Smooth muscle cell (in vitro differentiated cells): ENCODE measurements at regions not wholly inside any gene's neighbourhood (a gene's known extent, or its start where the extent isn't known, plus 50 kb on each side); places are given as distances from the start of the nearest gene placed in this dataset.

Experiments used
- DNase-seq: peaks from one replicate; lab custom pipeline; 2025; ENCODE audit not compliant: unreplicated experiment; lab: John Stamatoyannopoulos, UW
- H2AFZ ChIP-seq: fragments of 200-600 bp; sonication (generic); 2 replicates; pipeline ENCODE4 v1.6.0; 2016; ENCODE audit warnings: antibody characterized with exemption, low read depth, mild to moderate bottlenecking
- H3F3A ChIP-seq: fragments of 200-600 bp; sonication (generic); 2 replicates; pipeline ENCODE4 v1.6.0; 2017; ENCODE audit warnings: antibody characterized with exemption, low read depth
- H3K27ac ChIP-seq: fragments of 200-600 bp; sonication (generic); 2 replicates; pipeline ENCODE4 v1.5.1; 2016; ENCODE audit warnings: low read depth, mild to moderate bottlenecking
- H3K27me3 ChIP-seq: fragments of 200-600 bp; sonication (generic); 2 replicates; pipeline ENCODE4 v1.6.1; 2016; ENCODE audit warnings: low read depth, mild to moderate bottlenecking
- H3K36me3 ChIP-seq: fragments of 200-600 bp; sonication (generic); 2 replicates; pipeline ENCODE4 v1.5.1; 2016; ENCODE audit warnings: low read depth
- H3K4me1 ChIP-seq: fragments of 200-600 bp; sonication (generic); 2 replicates; pipeline ENCODE4 v1.5.1; 2016; ENCODE audit warnings: low read depth
- H3K4me2 ChIP-seq: fragments of 200-600 bp; sonication (generic); 2 replicates; pipeline ENCODE4 v1.6.0; 2016; ENCODE audit warnings: mild to moderate bottlenecking
- H3K4me3 ChIP-seq: fragments of 200-600 bp; sonication (generic); 2 replicates; pipeline ENCODE4 v1.5.1; 2016; ENCODE audit warnings: mild to moderate bottlenecking
- H3K79me2 ChIP-seq: fragments of 200-600 bp; sonication (generic); 2 replicates; pipeline ENCODE4 v1.6.0; 2016; ENCODE audit warnings: low read depth, mild to moderate bottlenecking
- H3K9ac ChIP-seq: fragments of 200-600 bp; sonication (generic); 2 replicates; pipeline ENCODE4 v1.6.0; 2016; ENCODE audit warnings: low read depth
- H3K9me3 ChIP-seq: fragments of 200-600 bp; sonication (generic); replicated peaks from 2 replicates; pipeline ENCODE4 v1.5.1; 2016; ENCODE audit warnings: low read depth
- H4K20me1 ChIP-seq: fragments of 200-600 bp; sonication (generic); 2 replicates; pipeline ENCODE4 v1.6.0; 2016; ENCODE audit warnings: low read depth
- CTCF ChIP-seq: fragments of 200-600 bp; sonication (generic); IDR thresholded peaks from 2 replicates; pipeline ENCODE4 v1.5.1; 2017; ENCODE audit warnings: borderline replicate concordance, mild to moderate bottlenecking, antibody characterized with exemption; ENCODE audit not compliant: insufficient read depth, poor library complexity, severe bottlenecking
- WGBS: methylation state at CpG from one replicate; pipeline ENCODE4 v1.1.7; 2016; ENCODE audit warnings: low lambda C conversion rate; 5-methylcytosine and 5-hydroxymethylcytosine counted together

- H2AFZ ChIP-seq, result no peak overlapping the region
- WGBS, result 89% methylated on average over 5 of the region's 5 CpGs
- no peaks in the 10 kb centered on the region for H3K27me3 ChIP-seq
- H3K79me2 ChIP-seq, result no peaks in the 10 kb centered on the region
- no peaks in the 10 kb centered on the region for H3K4me1 ChIP-seq
- DNase-seq, result no peak
- no peaks in the 10 kb centered on the region for H3F3A ChIP-seq
- no peak overlapping the region for H3K4me3 ChIP-seq
- no peaks in the 10 kb centered on the region for H4K20me1 ChIP-seq
- H3K4me2 ChIP-seq, result no peak overlapping the region
- no peak overlapping the region for H3K9ac ChIP-seq
- no peaks in the 10 kb centered on the region for H3K9me3 ChIP-seq
- no peaks in the 10 kb centered on the region for H3K36me3 ChIP-seq
- no peak for TF ChIP-seq CTCF
- no peak overlapping the region for H3K27ac ChIP-seq
Observed at GRCh38 chr3:165635791-165636683, 201.2 kb downstream of the BCHE start.

GRCh38 chr3:165624761-165625160 lies 212.5 kb downstream of the BCHE start:
- Histone ChIP-seq H3K4me3 (no peak overlapping the region), H3F3A (no peaks in the 10 kb centered on the region), H3K27me3 (no peaks in the 10 kb centered on the region), H4K20me1 (no peaks in the 10 kb centered on the region), H3K27ac (no peak overlapping the region), H3K4me1 (no peaks in the 10 kb centered on the region), H2AFZ (no peak overlapping the region), H3K4me2 (no peak overlapping the region), H3K79me2 (no peaks in the 10 kb centered on the region), H3K9ac (no peak overlapping the region), H3K36me3 (no peaks in the 10 kb centered on the region), H3K9me3 (no peaks in the 10 kb centered on the region)
- 66% methylated on average over 3 of the region's 3 CpGs for WGBS
- DNase-seq, result no peak
- peak; percentile 7 for TF ChIP-seq CTCF

- Histone ChIP-seq H2AFZ (no peak overlapping the region), H3K4me3 (no peak overlapping the region), H4K20me1 (no peaks in the 10 kb centered on the region), H3K79me2 (no peaks in the 10 kb centered on the region), H3K9ac (no peak overlapping the region), H3K4me1 (no peaks in the 10 kb centered on the region), H3K27me3 (no peaks in the 10 kb centered on the region), H3K27ac (no peak overlapping the region), H3K36me3 (no peaks in the 10 kb centered on the region), H3F3A (no peaks in the 10 kb centered on the region), H3K4me2 (no peak overlapping the region), H3K9me3 (no peaks in the 10 kb centered on the region)
- no peak for DNase-seq
- 100% methylated on average over 2 of the region's 2 CpGs for WGBS
- no peak for TF ChIP-seq CTCF
Observed at GRCh38 chr3:165622356-165622755, 214.9 kb downstream of the BCHE start.

DNA sequence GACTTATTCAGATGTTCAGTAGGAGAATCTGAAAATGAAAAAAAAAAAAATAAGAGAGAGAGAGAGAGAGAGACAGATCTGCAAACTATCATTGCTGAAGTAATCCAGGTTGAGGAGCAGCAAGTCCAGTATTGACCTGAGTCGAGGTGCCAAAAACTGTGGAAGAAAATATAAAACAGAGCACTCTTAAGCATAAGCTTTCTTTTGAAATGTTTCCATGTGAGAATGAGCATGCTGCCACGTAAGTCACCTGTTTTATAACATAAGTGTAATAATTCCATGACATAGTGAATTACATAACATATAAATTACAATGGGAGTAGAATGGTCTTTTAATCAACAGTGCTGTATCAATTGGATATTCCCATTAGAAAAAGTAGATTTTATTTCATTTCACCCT lies 218.2 kb downstream of the BCHE start:
- WGBS, result 95% methylated on average over 2 of the region's 2 CpGs
- H3K9ac ChIP-seq, result no peak overlapping the region
- H3F3A ChIP-seq, result no peaks in the 10 kb centered on the region
- TF ChIP-seq CTCF, result no peak
- H3K9me3 ChIP-seq, result no peaks in the 10 kb centered on the region
- H3K4me1 ChIP-seq, result no peaks in the 10 kb centered on the region
- H3K4me2 ChIP-seq, result no peak overlapping the region
- H2AFZ ChIP-seq, result no peak overlapping the region
- H3K79me2 ChIP-seq, result no peaks in the 10 kb centered on the region
- H3K27ac ChIP-seq, result no peak overlapping the region
- no peak overlapping the region for H3K4me3 ChIP-seq
- no peak for DNase-seq
- no peaks in the 10 kb centered on the region for H3K27me3 ChIP-seq
- no peaks in the 10 kb centered on the region for H3K36me3 ChIP-seq
- H4K20me1 ChIP-seq, result no peaks in the 10 kb centered on the region
